Suprapubic skin (tissue), 3 donors: ENCODE measurements at regions not wholly inside any gene's neighbourhood (a gene's known extent, or its start where the extent isn't known, plus 50 kb on each side); places are given as distances from the start of the nearest gene placed in this dataset.

Experiments
- CTCF ChIP-seq, 2 donors: fragments of 200-600 bp in 1 of 2; fragments of 450-650 bp in 1 of 2; sonication (generic) in 1 of 2; IDR thresholded peaks; one replicate each; pipeline ENCODE4 v1.5.1; 2016 to 2019; ENCODE audit warnings: antibody characterized with exemption in 2 of 2, mild to moderate bottlenecking in 1 of 2, moderate library complexity in 1 of 2
- POLR2AphosphoS5 ChIP-seq, 3 donors: sonication (generic); formaldehyde crosslinking; IDR thresholded peaks; one replicate each; pipeline ENCODE4 v1.6.1; 2017; ENCODE audit warnings: antibody characterized with exemption in 3 of 3

GRCh38 chrX:109918753-109919152, 84.2 kb upstream of the TMEM164 start:
- no peak for TF ChIP-seq POLR2AphosphoS5 (IDR thresholded peaks at IDR 0.05)
- no peak for TF ChIP-seq CTCF (IDR thresholded peaks at IDR 0.05)
